GM19455 (cell line): ENCODE measurements at regions not wholly inside any gene's neighbourhood (a gene's known extent, or its start where the extent isn't known, plus 50 kb on each side); places are given as distances from the start of the nearest gene placed in this dataset.

Experiments
- ATAC-seq: cut with Tn5 transposase; IDR thresholded peaks from one replicate; pipeline ENCODE4 v1.9.1; 2021; ENCODE audit not compliant: unreplicated experiment

DNA sequence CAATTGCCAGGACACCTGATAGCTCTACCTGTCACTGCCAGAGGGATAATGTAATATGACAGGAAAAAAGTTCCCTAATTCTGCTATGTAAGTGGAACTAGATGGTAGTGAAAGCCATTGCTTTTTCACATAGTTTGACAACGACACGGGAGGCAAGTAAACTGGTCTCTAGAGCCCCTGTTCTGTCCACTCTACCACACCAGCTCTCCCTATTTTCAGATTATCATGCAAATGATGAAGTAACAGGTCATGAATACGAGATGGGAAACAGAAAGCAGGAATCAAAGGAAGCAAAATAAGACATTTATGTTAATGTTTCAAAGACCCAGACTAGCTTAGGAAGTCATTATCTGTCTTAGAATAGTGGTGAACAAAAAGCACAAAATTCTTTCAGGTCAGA lies 56.2 kb downstream of the TAF11L14 start:
- ATAC-seq: no peak

DNA sequence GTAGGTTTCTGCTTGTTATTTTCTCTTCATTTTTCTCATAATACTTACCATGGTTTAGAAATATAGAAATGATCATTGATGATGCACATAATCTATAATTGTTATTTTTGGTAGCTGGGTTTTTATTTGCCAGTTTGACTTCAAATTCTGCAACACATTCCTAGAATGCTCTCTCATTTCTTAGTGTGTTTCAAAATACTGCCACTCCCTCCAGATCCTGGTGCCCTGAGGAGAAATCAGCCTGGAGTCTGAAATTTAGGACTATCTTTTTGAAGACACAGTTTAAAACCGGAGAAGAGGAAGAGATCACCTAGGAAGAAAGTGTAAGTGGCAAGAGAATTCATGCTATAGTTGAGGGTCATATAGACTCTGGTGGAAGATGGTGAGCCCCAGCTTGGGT lies 57.5 kb downstream of the TAF11L14 start:
- no peak for ATAC-seq

DNA sequence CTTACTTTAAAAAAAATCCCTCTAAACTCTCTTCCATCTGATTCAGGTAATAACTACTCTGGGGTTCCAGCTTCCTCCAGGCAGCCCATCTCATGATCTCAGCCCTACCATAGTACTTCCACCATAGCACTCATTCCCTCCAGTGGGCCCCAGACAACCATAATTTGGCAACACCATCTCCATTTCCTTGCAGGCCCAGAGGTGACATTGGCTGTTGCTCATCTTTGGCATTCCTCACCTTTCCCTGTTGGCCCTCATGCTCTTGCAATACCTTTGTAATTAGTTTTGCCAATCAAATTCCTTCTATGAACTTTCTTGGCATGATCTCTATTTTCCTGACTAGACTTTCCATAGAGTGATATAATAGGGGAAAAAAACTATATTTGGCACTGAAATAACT lies 60.1 kb downstream of the TAF11L14 start:
- no peak for ATAC-seq

DNA sequence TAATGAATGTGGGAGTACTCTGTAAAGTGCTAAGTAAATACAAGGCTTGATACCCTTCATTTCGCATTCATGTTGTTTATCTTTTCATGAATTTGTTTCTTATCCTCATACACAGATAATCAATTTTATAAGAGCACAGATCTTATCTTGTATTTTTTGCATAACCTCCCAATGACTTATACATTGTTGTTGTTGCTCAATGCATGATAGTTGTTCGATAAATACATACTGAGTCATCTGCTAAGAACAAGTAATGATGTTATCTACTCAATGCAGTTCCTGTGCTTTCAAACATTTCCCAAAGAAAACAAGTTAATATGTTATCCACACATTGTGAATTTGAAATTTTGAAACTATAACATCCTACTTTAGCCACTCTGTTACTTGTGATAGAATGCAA lies 60.7 kb downstream of the TAF11L14 start:
- ATAC-seq: no peak

DNA sequence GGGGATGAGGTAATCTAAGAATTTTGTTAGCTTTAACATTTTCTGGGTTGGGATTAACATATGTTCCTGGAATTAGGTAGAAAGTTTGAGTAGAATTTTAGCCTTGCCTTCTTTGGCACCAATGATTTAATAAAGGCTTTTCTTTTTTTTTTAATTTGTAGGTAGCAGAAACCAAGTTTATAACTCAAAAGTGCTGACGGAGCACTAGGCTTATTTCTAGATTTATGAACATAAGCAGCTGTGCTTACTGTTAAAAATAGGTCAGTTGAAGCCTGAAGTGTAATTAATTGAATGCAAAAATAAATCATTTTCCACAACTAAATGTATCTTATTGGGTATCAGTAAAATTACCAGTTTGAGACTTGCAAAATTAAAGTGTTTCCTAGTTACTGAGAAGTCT lies 62.4 kb downstream of the TAF11L14 start:
- ATAC-seq: no peak

DNA sequence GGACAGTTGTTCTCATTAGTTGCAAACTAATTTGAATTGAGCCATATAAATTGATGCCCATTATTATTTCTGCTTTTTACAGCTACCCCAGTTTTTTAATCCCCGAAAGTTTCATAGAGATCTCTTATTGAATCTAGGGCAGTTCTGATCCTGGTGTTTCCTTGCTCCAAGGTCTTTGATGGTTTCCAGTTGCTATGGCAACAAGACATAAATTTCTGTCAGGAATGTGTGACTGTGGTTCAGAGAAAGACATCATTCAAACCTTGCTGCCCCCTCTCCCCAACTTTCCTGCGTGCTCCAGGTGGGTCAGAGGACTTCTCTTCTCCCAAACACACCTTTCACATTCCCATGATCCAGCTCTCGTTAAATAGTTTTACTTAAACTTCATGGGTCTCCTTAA lies 63.4 kb downstream of the TAF11L14 start:
- no peak for ATAC-seq

DNA sequence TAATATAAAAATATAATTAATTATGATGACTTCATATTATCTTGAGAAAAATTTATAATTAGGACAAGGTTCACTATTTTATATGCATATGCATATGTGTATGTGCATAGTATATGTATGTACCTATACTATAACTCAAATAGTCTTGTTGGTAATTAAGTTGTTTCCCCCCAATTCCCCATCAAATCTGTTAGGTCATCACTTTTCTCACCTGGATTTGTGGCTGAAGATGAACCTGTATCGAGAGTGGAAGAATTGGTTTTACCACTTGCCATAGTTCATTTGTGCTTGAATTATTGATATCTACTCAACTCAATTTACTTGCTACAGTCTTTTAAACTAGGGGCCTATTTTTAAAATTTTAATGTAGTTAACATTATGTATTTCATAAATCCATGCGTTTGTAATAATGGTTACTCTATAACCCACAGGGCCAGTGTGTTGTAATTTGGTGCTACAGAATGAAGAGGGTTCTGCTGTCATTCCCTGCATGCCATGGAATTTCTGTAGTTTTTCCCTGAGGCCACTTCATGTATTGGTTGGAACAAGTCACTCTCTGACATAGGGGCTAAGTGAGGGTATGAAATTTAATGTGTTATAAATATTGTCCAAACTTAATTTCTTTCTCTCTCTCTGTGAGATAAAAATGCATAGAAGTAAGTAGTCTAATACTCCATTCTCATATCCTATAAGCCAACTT lies 74.9 kb downstream of the TAF11L14 start:
- ATAC-seq: no peak

DNA sequence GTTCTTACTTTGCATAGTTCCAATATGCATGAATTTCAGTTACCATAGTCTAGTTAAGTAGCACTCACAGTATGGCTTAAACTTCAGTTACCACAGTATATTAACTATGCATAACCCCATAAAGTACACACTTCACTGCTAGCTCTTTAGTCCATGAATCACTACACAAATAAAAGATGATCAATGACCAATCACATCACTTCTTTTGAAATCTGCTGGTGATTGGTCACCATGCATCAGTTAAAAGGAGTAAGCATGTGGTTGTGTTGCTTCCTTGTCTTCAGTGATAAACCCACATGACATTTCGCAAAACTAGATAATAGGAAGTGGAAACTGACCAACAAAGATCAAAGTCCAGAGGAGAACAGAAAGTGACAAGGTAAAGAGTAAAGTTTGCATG lies 79.0 kb downstream of the TAF11L14 start:
- ATAC-seq: no peak

DNA sequence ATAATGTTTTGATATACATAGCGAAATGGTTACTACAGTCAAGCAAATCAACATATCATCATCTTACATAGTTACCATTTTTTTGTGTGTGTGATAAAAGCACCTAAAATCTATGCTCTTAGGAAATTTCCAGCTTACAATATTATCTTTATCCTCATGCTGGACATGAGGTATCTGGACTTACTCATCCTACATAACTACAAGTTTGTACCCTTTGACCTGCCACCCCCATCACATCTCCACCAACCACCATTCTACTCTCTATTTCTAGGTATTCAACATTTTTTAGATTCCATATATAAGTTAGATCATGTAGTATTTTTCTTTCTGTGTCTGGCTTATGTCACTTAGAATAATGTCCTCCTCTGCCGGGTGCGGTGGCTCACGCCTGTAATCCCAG lies 79.9 kb downstream of the TAF11L14 start:
- ATAC-seq: no peak

DNA sequence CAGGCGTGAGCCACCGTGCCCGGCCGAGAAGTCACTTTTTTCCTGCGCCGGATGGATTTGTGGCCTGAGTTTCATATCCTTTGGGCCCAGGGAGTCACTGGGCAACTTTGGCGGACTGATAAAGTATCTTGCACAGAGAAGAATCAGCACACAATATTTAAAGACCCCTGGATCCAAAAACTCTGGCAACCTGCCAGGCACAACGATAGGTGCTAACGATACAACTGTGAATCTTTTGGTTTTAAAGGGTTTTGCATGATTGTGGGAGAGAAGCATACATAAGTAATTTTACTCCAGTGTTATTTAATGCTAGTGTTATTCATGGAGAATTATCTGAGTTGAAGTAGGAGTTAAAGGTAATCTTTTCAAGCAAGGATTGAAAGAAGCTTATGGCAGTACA lies 85.3 kb downstream of the TAF11L14 start:
- ATAC-seq: no peak

DNA sequence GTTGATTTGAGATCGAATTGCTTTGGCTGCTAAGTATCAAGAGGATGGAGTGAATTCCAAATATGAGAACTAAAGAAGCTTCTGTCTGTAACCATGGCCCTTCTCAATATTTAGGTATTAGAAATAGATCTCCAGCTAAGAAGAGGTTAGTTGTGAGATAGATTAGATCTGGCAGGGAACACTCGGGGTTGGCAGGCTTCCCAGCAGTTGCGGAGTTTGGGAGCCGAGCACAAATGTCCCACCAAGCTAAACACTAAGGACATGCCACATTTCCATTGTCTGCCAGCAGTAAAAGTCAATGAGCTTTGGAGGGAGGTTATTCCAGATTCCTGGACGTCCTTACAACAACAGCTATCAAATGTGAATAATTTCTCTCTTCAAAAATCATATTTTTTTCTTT lies 85.8 kb downstream of the TAF11L14 start:
- no peak for ATAC-seq

DNA sequence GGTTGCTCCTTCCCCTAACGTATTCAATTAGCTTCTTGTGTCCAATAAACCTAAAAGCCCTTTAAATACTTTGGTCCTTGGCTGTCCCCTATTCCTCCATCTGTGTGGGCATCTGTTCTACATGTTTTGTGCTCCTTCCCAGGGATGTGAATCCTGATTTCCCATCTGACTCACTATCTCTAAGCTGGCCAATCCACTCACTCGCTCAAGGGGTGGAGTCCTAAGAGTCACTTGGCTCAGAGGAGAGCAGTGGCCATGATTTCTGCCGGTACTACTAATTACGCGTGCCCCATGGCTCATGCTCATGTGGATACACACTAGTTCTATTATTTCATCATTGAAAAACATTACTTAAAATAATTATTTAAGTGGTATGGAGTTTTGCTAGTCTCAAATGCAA lies 89.6 kb downstream of the TAF11L14 start:
- no peak for ATAC-seq

DNA sequence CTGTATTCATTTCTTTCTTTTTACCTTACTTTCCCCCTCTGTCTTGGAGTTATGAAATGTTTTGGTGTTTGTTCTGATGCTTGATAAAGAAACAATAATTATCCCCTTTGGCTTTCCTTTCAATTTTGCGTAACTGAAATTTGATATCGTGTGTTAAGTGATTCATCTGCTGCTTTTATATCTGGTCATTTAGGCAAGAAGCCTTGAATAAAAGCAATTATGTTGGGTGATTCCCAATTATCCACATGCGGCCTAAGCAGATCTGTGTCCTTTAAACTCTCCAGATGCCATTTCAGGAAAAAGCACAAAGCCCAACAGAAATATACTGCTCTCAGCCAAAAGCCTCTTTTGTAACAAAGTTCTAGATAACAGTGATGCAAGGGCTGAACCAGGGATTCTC lies 92.8 kb downstream of the TAF11L14 start:
- ATAC-seq: no peak

DNA sequence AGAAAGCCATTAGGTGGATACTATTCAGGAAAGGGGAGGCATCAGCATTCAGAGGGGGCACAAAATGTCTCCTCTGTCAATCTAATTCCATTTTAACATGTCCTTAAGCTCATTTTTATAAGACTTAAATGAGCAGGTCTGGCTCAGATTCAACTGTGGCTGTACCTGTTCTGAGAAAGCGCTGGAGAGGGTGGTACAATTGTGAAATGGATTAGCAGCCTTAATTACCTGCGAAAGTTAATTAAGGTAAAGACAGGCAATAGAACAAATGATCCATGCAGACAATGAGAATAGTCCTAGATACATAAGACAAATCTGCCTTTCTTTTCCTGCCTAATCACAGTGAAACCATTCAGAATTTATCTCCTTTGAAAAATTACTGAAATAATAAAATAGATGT lies 96.2 kb downstream of the TAF11L14 start:
- ATAC-seq: no peak

DNA sequence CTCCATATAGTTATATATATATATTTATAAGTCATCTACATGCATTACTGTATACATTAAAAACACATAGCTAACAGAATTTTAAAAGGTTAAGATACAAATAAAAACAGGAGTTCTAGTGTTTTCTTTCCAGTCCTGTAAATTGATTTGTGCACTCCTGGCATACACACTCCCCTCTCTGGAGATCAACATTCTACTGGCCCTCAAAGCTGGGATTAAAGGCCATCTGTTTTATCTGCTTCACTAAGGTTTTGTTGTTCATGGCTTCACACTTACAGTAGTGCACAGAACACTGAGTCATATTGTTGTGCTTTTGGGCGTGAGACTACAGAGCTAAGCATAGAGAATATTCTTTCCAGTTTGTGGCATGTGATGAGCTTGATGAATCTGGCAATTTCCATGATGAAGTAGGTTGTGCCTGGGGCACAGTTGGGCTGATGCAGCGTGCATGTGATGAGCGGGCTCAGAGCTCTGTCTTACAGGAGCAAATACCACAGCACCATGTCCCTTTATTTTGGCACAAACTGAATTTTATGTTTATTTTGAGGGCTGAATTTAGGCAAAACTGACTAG lies 98.2 kb downstream of the TAF11L14 start:
- no peak for ATAC-seq

DNA sequence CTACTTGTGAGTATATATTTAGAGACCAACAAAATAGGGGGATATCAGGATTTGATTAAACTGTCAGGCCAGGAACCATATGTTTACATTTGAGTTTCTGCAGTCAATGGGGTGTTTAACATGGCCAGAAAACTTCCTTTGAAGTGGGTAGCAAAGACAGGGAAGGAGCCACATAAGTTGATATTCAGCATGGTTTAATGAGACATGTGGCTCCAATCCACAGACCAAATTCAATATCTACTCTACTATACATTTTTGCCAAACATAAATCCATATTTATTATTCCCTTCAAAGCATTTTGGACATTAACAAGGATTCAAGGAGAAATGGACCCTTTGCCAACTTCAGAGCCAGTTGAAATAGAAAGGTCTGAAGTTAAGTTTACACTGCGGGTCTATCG lies 99.8 kb downstream of the TAF11L14 start:
- no peak for ATAC-seq

DNA sequence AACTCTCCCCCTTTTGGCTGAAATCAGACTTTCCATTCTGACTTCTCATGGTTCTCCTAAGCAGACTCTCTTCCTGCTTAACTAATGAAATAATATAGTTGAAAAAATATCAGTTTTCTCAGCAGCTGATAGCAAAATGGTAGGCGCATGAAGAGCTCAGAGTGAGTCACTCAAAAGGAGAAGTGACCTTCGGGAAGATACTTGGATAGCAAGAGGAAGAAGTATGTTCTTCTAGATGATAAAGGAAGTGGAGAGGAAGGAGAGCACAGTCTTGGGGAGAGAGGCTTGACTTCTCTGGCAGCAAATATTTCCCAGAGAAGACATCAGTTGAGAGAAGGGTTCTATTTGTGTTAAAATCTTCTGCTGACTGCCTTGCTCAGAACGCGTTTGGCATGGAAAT lies 101.5 kb downstream of the TAF11L14 start:
- no peak for ATAC-seq

DNA sequence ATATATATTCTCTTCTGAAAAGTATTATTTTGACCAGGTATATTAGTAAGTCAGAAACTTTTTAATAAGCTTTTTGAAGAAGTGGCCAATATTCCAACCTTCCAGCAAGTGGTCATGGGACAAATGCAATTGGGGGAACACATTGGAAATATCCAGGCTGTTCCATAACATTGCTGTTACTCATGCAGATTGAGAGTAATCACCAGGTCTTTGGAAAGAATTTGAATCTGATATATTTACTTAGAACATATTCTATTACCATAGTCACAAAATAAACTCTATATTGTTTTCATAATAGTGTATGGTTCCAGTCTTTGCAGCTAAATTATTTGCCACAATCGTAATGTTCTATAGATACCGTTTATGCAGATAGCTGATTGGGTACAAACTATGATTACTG lies 102.8 kb downstream of the TAF11L14 start:
- ATAC-seq: no peak

DNA sequence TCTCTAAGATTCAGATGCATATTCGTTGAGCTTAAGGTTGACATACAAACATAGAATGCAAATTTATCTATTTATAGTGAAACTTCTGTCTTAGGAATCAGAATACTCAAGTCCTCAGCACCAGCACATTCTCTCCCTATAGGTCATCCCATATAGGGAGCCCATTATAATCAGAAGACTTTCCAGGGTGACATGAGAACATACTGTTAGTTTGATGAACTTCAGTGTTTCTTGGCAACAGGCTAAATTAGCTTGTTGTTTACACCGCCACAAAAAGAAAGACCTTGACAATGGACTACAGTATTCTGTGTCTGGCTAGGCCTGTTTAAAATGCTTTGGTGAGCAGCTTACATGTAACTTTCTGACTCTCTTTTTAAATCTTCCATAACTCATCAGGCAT lies 104.2 kb downstream of the TAF11L14 start:
- ATAC-seq: no peak

DNA sequence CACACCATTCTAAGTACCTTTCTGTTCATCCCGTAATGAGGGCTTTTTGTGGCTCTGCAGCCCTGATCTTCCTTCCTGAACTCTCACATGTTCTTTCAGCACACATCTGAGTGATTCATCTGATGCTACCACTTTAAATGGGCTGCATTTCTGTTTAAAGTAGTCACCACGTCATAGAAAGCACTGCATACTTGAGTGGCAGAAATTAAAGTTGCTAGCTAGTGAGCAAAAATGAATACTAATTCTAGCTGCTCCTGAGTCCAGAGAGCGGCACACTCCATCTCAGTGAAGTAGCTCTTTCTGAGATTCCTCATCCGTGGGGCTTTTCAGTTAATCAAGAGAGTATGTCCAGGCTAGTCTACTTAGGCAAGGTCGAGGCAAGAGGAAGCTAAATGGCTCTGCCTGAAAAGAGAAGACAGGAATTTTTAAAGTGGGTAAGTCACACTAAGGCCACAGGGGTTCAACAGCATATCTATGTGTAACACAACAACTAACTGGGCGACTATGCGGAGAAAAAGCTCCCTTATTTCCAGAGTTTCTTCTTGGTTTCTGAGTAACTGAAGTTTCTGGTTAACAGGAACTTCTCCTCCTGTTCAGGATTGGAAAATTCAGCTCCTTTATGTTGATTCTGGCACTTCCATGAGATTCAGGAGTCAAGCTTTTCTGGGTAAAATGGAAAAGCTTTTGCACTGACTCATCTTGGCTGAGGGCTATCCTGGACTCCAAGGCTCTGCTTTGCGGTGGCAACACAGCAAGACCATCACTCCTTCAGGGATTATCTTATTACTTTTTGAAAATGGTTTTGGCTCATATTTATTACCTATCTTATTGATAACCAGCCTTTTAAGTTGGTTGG lies 109.5 kb downstream of the TAF11L14 start:
- no peak for ATAC-seq

DNA sequence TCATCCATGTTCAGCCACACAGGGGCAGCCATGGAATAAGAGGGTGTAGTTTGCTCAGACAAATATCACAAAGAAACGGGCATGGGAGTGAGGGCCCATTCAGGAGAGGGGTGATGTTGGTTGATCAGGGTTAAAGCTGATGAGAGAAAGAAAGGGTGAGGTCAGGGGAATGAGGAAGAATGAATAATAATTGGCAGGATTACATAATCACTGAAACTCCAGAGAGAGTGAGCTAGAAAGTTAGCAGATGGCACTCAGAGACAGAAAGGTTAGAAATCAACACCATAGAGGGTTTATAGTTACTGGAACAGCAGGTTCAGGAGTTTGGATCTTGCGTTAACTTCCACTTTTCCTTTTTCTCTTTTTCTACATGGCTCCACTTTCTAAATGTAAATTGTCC lies 113.9 kb downstream of the TAF11L14 start:
- no peak for ATAC-seq

DNA sequence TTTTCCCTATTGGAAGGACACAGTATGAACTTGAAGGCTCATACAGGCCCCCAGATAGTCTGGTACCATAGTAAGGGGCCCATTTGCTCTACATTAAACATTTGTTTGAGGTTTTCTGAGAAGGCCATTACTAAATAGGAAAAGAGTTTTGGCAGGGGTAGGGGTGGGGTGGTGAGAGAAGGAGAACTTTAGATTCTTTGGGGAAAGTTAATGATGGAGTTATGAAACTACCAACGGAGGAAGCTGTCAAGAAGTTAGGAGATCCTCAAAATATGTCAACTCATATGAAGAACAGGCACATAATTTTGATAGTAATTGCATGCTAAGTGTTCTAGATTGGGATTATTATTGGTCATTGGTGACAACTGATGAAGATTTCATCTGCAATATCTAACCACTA lies 114.7 kb downstream of the TAF11L14 start:
- ATAC-seq: no peak
